Activated CD8-positive, alpha-beta memory T cell treated with anti-CD3 and anti-CD28 coated beads for 24 hours (primary cell): ENCODE measurements at regions not wholly inside any gene's neighbourhood (a gene's known extent, or its start where the extent isn't known, plus 50 kb on each side); places are given as distances from the start of the nearest gene placed in this dataset.

Experiments
- DNase-seq: peaks from one replicate; pipeline ENCODE4 v3.0.0-alpha.2; 2020

DNA sequence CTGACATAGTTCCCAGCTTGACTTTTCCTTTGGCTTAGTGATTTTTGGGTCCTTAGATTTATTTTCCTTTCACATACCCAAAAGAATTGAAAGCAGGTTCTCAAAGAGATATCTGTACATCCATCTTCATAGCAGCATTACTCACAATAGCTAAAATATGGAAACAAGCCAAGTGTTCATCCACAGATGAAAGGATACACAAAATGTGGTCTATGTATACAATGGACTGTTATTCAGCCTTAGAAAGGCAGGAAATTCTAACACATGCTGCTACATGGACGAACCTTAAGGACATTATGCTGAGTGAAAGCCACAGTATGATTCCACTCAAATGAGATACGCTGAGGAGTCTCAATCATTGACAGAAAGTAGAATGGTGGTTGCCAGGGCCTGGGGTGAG, 171.8 kb downstream of the IGLL1 start:
- no peak for DNase-seq

- DNase-seq, result no peak
These were observed 174.7 kb downstream of the IGLL1 start for GRCh38 chr22:23405366-23405851.

DNA sequence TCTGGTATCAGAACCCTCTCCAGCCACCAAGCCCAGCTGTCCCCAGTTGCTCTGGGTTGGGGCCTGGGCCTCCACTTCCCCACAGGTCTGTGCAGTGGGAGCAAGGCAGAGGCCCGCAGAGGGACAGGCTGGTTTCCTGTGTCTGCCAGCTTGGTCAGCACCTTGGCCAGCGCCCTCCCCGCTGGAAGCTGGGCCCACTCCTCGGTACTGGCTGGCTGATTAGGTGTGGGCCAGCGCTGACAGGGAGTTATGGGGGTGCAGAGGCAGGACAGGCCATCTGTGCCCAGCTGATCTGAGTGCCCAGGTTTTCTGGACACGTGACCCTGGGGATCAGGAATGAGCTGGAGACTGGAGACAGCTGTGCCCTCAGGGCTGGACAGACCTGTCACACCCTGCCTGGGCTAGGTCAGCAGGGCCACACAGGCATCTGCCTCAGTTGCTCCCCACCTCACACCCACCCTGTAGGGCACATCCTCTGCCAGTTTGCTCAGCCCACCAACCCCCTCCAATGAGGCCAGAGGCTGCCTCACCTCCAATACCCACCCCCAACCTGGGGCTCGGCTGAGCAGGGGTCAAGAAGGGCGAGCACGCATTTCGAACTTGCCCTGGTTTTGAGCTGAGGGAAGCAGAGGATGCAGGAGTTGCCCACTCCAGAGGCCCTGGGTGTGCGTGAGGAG, 175.3 kb downstream of the IGLL1 start:
- no peak for DNase-seq

- no peak for DNase-seq
These were observed 176.1 kb downstream of the IGLL1 start for GRCh38 chr22:23403720-23404688.

- no peak for DNase-seq
These were observed 176.9 kb downstream of the IGLL1 start for GRCh38 chr22:23403152-23403719.

DNA sequence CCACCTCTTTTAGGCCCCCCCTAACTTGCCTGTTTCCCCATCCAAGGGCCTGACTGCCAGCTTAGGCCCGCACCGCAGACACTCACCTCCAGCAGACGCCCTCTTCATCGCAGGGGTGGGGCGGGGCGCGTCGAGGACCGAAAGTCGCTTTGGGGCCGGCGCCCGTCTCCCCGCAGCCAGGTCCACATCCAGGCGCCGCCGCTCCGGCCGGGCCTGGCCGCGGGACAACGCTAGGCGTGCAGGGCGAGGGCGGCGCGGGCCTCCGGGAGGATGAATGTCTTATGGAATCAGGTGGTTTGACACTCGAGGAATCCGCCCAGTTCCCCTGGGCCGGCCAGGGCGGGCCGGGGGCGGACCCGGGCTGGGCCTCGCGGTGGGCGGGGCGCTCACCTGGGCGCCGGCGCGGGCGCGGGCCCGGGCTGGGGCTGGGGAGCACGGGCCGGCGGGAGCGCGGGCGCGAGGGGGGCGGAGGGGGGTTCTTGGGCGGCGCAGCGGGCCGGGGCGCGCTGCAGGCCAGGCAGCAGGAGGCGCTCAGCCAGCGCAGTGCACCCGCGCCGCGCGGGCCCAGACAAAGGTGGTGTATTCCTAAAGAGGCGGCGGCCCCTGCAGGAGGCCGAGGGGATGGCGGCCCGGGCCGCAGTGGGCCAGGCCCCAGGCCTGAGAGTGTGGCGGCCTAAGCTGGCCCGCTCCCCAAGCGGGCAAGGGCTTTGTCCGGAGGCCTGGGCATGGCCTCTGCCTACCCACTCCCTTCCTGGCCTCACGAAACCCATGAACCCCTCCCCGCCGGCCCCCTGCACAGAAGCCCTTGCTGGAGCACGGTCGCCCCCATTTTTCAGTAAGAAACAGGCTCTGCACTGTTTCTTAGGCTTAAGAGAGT, 177.6 kb downstream of the IGLL1 start:
- DNase-seq, result peak; percentile 74

GRCh38 chr22:23401910-23402274, 178.2 kb downstream of the IGLL1 start:
- DNase-seq, result no peak

- no peak for DNase-seq
These were observed 178.8 kb downstream of the IGLL1 start for GRCh38 chr22:23401111-23401909.

DNA sequence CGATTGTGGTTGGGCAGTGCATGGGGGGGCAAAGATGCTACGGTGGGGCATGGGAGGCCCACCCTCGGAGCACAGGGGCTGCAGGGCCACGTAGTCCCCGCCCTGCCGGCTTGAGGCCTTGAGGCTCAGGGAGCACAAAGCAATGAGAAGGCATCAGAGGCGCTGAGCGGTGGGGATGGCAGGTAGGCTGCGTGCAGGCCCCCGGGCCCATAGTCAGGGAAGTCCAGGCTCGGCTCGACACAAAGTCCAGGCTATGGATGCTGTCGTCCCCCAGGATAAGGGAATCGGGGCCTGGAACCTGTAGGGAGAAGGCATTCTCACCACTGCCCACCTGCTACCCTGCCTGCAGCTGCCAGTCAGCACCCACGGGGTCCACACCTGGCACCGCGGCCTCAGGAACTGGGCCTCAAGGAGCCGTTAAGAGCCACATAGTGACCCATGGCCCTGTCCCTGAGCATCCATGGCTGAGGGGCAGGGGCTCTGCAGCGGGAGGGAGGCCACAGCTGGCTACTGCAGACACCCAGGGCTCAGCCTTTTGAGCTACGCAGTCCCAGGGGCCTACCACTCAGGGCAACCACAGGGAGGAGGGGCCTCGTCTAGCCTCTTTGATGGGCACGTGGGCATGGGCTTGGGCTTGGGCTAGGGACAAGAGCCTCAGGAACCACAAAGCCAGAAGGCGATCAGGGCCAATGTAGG, 179.7 kb downstream of the IGLL1 start:
- no peak for DNase-seq

- DNase-seq, result no peak
These were observed 180.5 kb downstream of the IGLL1 start for GRCh38 chr22:23399367-23400285.

DNA sequence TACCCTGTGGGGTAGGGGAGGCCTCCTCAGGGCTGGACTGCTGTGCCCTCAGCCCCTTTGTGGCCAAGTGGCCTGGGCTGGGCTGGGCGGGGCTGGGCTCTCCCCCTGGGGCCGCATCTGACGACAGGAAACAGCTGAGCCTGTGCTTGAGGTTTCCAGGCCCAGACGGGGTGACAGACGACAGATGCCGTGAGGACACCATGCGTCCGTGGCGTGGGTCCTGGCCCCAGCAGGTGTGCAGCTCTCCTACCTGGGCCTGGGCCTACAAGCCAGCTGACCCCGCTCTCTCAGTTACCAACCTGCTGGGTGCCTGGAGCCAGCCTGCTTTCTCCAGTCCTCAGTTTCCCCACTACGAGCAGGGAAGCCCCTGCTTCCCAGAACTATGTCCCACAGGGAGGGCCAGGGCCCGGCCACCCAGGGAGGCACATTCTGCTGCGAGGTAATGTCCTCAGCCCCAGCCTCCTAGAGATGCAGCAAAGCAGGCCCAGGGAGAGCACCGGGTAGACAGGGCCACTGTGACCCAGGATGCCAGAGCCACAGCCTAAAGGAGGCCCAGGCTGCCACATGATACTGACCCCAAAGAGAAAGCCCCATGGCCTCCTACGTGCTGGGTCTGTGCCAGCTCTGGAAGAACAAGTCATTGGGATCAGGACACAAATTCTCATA, 181.3 kb downstream of the IGLL1 start:
- DNase-seq, result no peak

DNA sequence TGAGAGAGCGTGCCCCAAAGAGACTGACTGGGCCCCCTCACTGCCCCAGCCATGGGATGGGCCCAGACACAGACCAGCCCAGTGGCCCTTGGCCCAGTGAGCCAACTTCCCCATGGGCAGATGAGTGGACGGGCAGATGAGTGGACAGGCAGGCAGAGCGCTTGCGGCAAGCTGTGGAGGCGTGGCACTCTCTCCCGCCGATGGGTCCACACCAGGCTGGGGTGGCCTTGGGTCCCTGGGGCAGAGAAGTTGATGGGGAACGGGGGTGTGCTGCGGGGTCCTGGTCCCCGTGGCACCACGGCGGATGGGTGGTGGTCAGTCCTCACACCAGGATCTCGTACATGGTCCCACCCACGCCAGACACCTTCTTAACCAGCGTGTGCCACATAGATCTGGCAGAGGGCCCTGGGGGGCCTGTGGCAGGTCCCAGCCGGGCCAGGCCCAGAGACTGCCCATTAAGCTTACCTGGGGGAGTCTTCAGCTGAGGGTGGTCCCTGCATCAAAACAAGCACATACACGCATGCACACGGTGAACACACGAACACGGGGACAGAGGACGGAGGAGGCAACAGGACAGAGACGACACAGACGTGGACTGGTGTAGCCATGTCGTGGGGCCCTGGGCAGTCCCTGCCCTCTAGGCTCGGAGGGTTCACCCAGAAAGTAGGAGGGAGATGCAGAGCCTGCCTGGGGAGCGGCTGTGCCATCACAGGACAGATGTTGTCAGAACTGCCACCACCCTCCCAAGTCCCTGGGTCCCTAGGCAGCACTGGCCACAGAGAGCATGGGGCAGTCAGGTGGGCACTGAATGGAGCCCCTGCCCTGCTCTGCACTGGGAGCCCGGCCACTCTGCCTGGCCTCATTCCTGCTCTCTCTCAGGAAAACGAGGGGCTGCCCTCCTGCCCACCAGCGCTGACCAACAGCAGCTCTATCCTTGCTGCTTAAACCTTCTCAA, 182.2 kb downstream of the IGLL1 start:
- no peak for DNase-seq

DNA sequence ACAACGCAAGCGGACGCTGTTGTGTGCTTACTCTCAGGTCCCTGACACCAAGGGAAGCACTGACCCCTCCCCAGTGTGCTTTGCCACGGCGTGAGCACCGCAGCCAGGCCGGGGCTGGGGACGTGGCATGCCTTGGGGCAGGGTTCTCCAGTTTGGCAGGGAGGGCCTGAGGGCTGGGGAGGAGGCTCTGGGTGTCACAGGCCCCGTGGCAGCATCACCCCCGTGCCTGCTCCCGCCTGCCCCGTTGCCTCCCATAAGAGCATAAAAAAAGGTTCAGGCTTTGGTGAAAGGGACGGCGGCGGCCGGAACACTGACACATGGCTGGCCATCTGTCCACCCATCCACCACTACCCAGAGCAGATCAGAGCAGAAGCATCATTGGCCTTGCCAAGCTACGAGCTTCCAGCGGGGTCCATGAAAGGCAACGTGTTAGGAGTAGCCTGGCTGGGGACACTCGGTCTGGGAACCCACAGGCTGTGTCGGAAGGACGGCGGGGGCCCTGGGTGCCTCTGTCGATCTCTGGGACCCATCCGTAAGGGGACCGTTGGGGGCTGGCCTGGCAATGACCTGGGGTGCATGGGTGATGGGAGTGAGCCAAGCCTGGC, 183.0 kb downstream of the IGLL1 start:
- DNase-seq, result no peak

DNA sequence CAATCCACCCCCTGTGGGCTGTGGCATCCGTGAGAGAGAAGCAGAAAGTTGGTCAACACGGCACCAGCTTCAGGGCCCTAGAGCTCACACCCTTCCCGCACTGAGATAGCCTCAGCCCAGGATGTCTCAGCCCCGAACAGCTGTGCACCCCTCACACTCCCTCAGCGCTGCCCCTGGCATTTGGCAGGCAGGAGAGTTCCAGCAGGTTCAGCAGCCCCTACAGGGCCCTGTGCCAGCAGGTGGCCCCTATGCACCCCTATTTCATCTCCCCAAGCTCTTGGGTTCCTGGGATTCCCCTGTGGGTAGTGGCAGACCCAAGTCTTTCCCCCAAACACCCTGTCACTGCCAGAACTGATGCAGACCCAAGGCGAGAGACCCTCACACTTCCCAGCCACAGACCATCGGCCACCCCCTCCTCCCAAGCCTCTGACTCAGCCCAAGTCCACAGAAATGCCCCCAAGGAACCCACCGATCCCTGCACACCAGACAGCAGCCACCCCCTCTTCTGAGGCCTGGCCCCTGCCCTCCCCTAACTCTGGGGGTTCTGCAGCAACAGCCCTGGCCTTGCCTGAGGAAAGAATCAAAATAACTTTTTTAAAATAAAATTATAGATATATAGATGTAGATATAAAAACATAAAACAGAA, 183.6 kb downstream of the IGLL1 start:
- no peak for DNase-seq

DNA sequence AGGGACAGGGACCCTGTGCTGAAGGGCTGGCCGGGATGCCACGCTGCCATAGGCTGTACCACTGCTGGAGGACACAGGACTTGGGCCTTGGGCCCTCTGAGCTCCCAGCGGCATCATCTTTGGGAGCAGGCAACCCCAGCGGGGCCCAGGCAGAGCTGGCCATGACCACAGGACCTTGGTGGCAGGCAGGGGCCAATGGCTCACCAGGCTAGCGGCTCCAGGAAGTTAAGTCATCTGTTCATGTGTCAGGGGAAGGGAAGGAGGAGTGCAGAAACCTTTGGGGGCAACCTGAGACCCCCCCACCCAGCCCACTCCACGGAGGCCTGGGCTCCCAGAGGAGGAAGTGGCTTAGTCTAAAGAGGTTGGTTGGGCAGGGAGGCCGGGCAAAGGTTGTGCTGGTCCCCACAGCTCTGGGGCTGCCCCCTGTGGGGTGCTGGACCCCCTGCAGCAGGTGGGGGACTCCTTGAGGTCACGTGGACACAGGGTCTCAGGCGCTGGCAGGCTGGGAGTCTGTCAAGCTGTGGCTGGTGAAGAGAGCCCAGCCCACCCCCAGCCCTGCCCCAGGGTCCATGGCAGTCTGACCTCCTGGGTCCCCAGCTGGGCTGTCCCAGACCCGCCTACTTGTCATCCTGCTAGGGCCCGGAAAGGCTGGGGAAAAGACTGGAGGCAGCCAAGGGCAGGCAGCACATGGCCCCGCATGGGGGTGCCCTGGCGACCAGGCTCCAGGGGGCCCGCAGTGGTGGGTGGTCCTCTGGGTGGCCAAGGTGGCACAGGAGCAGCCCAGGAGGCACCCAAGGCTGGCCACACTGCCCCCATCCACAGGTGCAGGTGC, 184.3 kb downstream of the IGLL1 start:
- DNase-seq, result no peak
